Astrocyte (in vitro differentiated cells and primary cell): ENCODE measurements at regions not wholly inside any gene's neighbourhood (a gene's known extent, or its start where the extent isn't known, plus 50 kb on each side); places are given as distances from the start of the nearest gene placed in this dataset.

Source experiments
- DNase-seq: peaks from one replicate; pipeline ENCODE4 v3.0.0-alpha.2; 2010; ENCODE audit warnings: low read depth
- FAIRE-seq: peaks from 2 replicates; lab custom pipeline; 2011; peaks lifted over from hg19 to GRCh38; lab: Jason Lieb, UNC
- H2AFZ ChIP-seq: 2 replicates; pipeline ENCODE4 v1.6.0; 2012; ENCODE audit warnings: low read depth, low read length, inconsistent platforms
- H3K27ac ChIP-seq: 2 replicates; pipeline ENCODE4 v1.5.1; 2011; ENCODE audit warnings: low read depth, low read length, inconsistent platforms
- H3K27me3 ChIP-seq: 2 replicates; pipeline ENCODE4 v1.6.0; 2011; ENCODE audit warnings: low read length, inconsistent platforms; ENCODE audit not compliant: insufficient read depth
- H3K36me3 ChIP-seq: 2 replicates; pipeline ENCODE4 v1.5.1; 2011; ENCODE audit warnings: low read length, inconsistent platforms; ENCODE audit not compliant: insufficient read depth
- H3K4me1 ChIP-seq: 2 replicates; pipeline ENCODE4 v1.5.1; 2011; ENCODE audit warnings: low read length, inconsistent platforms; ENCODE audit not compliant: insufficient read depth
- H3K4me2 ChIP-seq: 2 replicates; pipeline ENCODE4 v1.6.0; 2012; ENCODE audit warnings: low read length, inconsistent platforms
- H3K4me3 ChIP-seq: 2 replicates; pipeline ENCODE4 v1.5.1; 2011; ENCODE audit warnings: low read depth, mild to moderate bottlenecking, low read length, inconsistent platforms; ENCODE audit not compliant: insufficient read depth
- H3K79me2 ChIP-seq: 2 replicates; pipeline ENCODE4 v1.6.0; 2012; ENCODE audit warnings: mild to moderate bottlenecking, low read length, inconsistent platforms; ENCODE audit not compliant: insufficient read depth
- H3K9ac ChIP-seq: 2 replicates; pipeline ENCODE4 v1.6.0; 2012; ENCODE audit warnings: mild to moderate bottlenecking, low read length, inconsistent platforms
- H3K9me3 ChIP-seq: 2 replicates; pipeline ENCODE4 v1.5.1; 2012; ENCODE audit warnings: low read depth, mild to moderate bottlenecking, low read length, inconsistent platforms; ENCODE audit not compliant: insufficient read depth
- H4K20me1 ChIP-seq: 2 replicates; pipeline ENCODE4 v1.6.0; 2012; ENCODE audit warnings: low read length, inconsistent platforms; ENCODE audit not compliant: insufficient read depth
- H3K27ac Mint-ChIP-seq: one replicate; pipeline ENCODE4 v1.8.0; 2021; ENCODE audit warnings: mild to moderate bottlenecking, mixed read lengths; ENCODE audit not compliant: unreplicated experiment
- H3K27me3 Mint-ChIP-seq: one replicate; pipeline ENCODE4 v1.8.0; 2021; ENCODE audit warnings: low read depth, mixed read lengths; ENCODE audit not compliant: unreplicated experiment
- H3K36me3 Mint-ChIP-seq: one replicate; pipeline ENCODE4 v1.8.0; 2021; ENCODE audit warnings: low read depth, mixed read lengths; ENCODE audit not compliant: unreplicated experiment
- H3K4me1 Mint-ChIP-seq: one replicate; pipeline ENCODE4 v1.8.0; 2021; ENCODE audit warnings: low read depth, mixed read lengths; ENCODE audit not compliant: unreplicated experiment
- H3K4me3 Mint-ChIP-seq: one replicate; pipeline ENCODE4 v1.8.0; 2021; ENCODE audit warnings: mild to moderate bottlenecking, moderate library complexity, mixed read lengths; ENCODE audit not compliant: unreplicated experiment
- H3K9me3 Mint-ChIP-seq: one replicate; pipeline ENCODE4 v1.8.0; 2021; ENCODE audit warnings: mild to moderate bottlenecking, mixed read lengths; ENCODE audit not compliant: unreplicated experiment
- CTCF ChIP-seq: IDR thresholded peaks from 2 replicates; pipeline ENCODE4 v1.5.1; 2011; ENCODE audit warnings: low read depth, mild to moderate bottlenecking, inconsistent platforms, low read length, moderate library complexity; ENCODE audit not compliant: insufficient read depth
- EZH2 ChIP-seq: IDR thresholded peaks from 2 replicates; pipeline ENCODE4 v1.6.1; 2012; ENCODE audit warnings: mild to moderate bottlenecking, low read length, inconsistent platforms; ENCODE audit not compliant: insufficient read depth

GRCh38 chr7:13578294-13578693 lies 411.2 kb downstream of the ETV1 start:
- no peak for FAIRE-seq
- Mint-ChIP-seq H3K4me1 (no peaks in the 10 kb centered on the region), H3K27ac (no peak overlapping the region), H3K36me3 (no peaks in the 10 kb centered on the region), H3K27me3 (no peaks in the 10 kb centered on the region), H3K4me3 (no peak overlapping the region), H3K9me3 (no peaks in the 10 kb centered on the region)
- no peak for DNase-seq
- no peak overlapping the region for H3K27ac ChIP-seq
- H3K4me3 ChIP-seq = no peak overlapping the region
- H3K79me2 ChIP-seq = no peaks in the 10 kb centered on the region
- no peak overlapping the region for H3K9ac ChIP-seq
- no peak overlapping the region for H2AFZ ChIP-seq
- H3K4me1 ChIP-seq = no peaks in the 10 kb centered on the region
- H4K20me1 ChIP-seq = no peaks in the 10 kb centered on the region
- H3K27me3 ChIP-seq = no peaks in the 10 kb centered on the region
- H3K4me2 ChIP-seq = no peak overlapping the region
- H3K9me3 ChIP-seq = no peaks in the 10 kb centered on the region
- TF ChIP-seq CTCF (no peak), EZH2 (no peak)
- no peaks in the 10 kb centered on the region for H3K36me3 ChIP-seq

- H3K27ac Mint-ChIP-seq = no peak overlapping the region
- no peaks in the 10 kb centered on the region for H3K4me1 Mint-ChIP-seq
Measured at GRCh38 chr7:13581097-13581496, 408.4 kb downstream of the ETV1 start.

More at GRCh38 chr7:13581097-13581496, 408.4 kb downstream of the ETV1 start:
- Histone ChIP-seq H3K9ac (no peak overlapping the region), H2AFZ (no peak overlapping the region), H4K20me1 (no peaks in the 10 kb centered on the region), H3K79me2 (no peaks in the 10 kb centered on the region), H3K4me3 (no peak overlapping the region), H3K27me3 (no peaks in the 10 kb centered on the region), H3K4me2 (no peak overlapping the region), H3K27ac (no peak overlapping the region), H3K4me1 (no peaks in the 10 kb centered on the region), H3K36me3 (no peaks in the 10 kb centered on the region), H3K9me3 (no peaks in the 10 kb centered on the region)
- no peaks in the 10 kb centered on the region for H3K9me3 Mint-ChIP-seq
- H3K36me3 Mint-ChIP-seq = no peaks in the 10 kb centered on the region
- DNase-seq (no peak), FAIRE-seq (no peak)
- H3K4me3 Mint-ChIP-seq = no peak overlapping the region
- no peak for TF ChIP-seq EZH2
- TF ChIP-seq CTCF = no peak
- no peaks in the 10 kb centered on the region for H3K27me3 Mint-ChIP-seq
